Fibroblast of lung (primary cell): ENCODE measurements at regions not wholly inside any gene's neighbourhood (a gene's known extent, or its start where the extent isn't known, plus 50 kb on each side); places are given as distances from the start of the nearest gene placed in this dataset.

Experiments
- DNase-seq, 2 donors: peaks; one replicate each; pipeline versions ENCODE4 v3.0.0 to v3.0.0-alpha.2; 2010; ENCODE audit warnings: low read depth in 2 of 2
- H2AFZ ChIP-seq: 2 replicates; pipeline ENCODE4 v1.5.1; 2012; ENCODE audit warnings: low read length, control low read depth, inconsistent platforms
- H3K27ac ChIP-seq: 2 replicates; pipeline ENCODE4 v1.5.1; 2011; ENCODE audit warnings: low read length, control low read depth; ENCODE audit not compliant: insufficient read depth
- H3K27me3 ChIP-seq: 2 replicates; pipeline ENCODE4 v1.5.1; 2011; ENCODE audit warnings: mild to moderate bottlenecking, low read length; ENCODE audit not compliant: control insufficient read depth, insufficient read depth
- H3K36me3 ChIP-seq: 2 replicates; pipeline ENCODE4 v1.5.1; 2011; ENCODE audit warnings: low read length; ENCODE audit not compliant: control insufficient read depth, insufficient read depth
- H3K4me1 ChIP-seq: 2 replicates; pipeline ENCODE4 v1.5.1; 2011; ENCODE audit warnings: low read length; ENCODE audit not compliant: control insufficient read depth, insufficient read depth; ENCODE audit errors: extremely low read depth
- H3K4me2 ChIP-seq: 2 replicates; pipeline ENCODE4 v1.5.1; 2011; ENCODE audit warnings: low read length, control low read depth; ENCODE audit not compliant: insufficient read depth; ENCODE audit errors: extremely low read depth
- H3K4me3 ChIP-seq, 4 experiments: fragments of 200-600 bp in 1 of 4; sonication (generic) in 1 of 4; replicated peaks in 1 of 4; 2 replicates each; pipeline ENCODE4 v1.5.1; 2011 to 2016; ENCODE audit warnings: low read length in 4 of 4, low read depth in 3 of 4, mild to moderate bottlenecking in 3 of 4, control low read depth in 2 of 4, inconsistent platforms in 1 of 4, mixed read lengths in 1 of 4; ENCODE audit not compliant: insufficient read depth in 1 of 4; ENCODE audit errors: control extremely low read depth in 1 of 4
- H3K79me2 ChIP-seq: 2 replicates; pipeline ENCODE4 v1.5.1; 2012; ENCODE audit warnings: mild to moderate bottlenecking, low read length, inconsistent platforms; ENCODE audit not compliant: control insufficient read depth, insufficient read depth
- H3K9ac ChIP-seq: 2 replicates; pipeline ENCODE4 v1.5.1; 2011; ENCODE audit warnings: mild to moderate bottlenecking, low read length, control low read depth; ENCODE audit not compliant: insufficient read depth
- H3K9me3 ChIP-seq: 2 replicates; pipeline ENCODE4 v1.5.1; 2012; ENCODE audit warnings: low read depth, low read length; ENCODE audit not compliant: control insufficient read depth, insufficient read depth
- H4K20me1 ChIP-seq: 2 replicates; pipeline ENCODE4 v1.5.1; 2011; ENCODE audit warnings: low read length; ENCODE audit not compliant: control insufficient read depth, insufficient read depth; ENCODE audit errors: extremely low read depth
- CTCF ChIP-seq, 2 donors: IDR thresholded peaks in 1 of 2; conservative IDR thresholded peaks in 1 of 2; 1 replicate in 1 of 2; 2 replicates in 1 of 2; pipeline ENCODE4 v1.5.1; 2011 to 2012; ENCODE audit warnings: low read length in 2 of 2, control low read depth in 1 of 2, inconsistent platforms in 1 of 2, low read depth in 1 of 2, mild to moderate bottlenecking in 1 of 2
- EZH2 ChIP-seq: IDR thresholded peaks from 2 replicates; pipeline ENCODE4 v1.5.1; 2012; ENCODE audit warnings: low read length, control low read depth, mild to moderate bottlenecking; ENCODE audit errors: missing control alignments

- TF ChIP-seq EZH2 (no peak), CTCF (conservative IDR thresholded peaks at IDR 0.05 in 1 of 2, IDR thresholded peaks at IDR 0.05 in 1 of 2; ENCODE audit: low read depth in 1 of 2, low read length in 2 of 2) (no peak)
- H3K9ac ChIP-seq, result no peak overlapping the region
- DNase-seq, result peak in 1 of 2 donors; percentile 27
- H3K79me2 ChIP-seq, result no peaks in the 10 kb centered on the region
- no peaks in the 10 kb centered on the region for H3K27me3 ChIP-seq
- H4K20me1 ChIP-seq, result no peaks in the 10 kb centered on the region
- no peak overlapping the region for H3K4me2 ChIP-seq
- no peak overlapping the region for H3K4me3 ChIP-seq
- no peaks in the 10 kb centered on the region for H3K9me3 ChIP-seq
- no peaks in the 10 kb centered on the region for H3K36me3 ChIP-seq
- H3K4me1 ChIP-seq, result peaks cover 8% of the 10 kb centered on the region
- no peak overlapping the region for H3K27ac ChIP-seq
- no peak overlapping the region for H2AFZ ChIP-seq
Measured at GRCh38 chr10:31648966-31649365, 279.7 kb downstream of the ARHGAP12 start.

GRCh38 chr10:31647861-31648260 is 280.8 kb downstream of the ARHGAP12 start:
- no peak overlapping the region for H3K9ac ChIP-seq
- H3K27me3 ChIP-seq, result no peaks in the 10 kb centered on the region
- no peak for TF ChIP-seq EZH2
- H4K20me1 ChIP-seq, result no peaks in the 10 kb centered on the region
- no peak overlapping the region for H3K4me3 ChIP-seq
- no peaks in the 10 kb centered on the region for H3K36me3 ChIP-seq
- no peaks in the 10 kb centered on the region for H3K79me2 ChIP-seq
- H3K27ac ChIP-seq, result no peak overlapping the region
- H2AFZ ChIP-seq, result no peak overlapping the region
- peaks cover 8% of the 10 kb centered on the region for H3K4me1 ChIP-seq
- no peak overlapping the region for H3K4me2 ChIP-seq
- H3K9me3 ChIP-seq, result no peaks in the 10 kb centered on the region
- peak in 1 of 2 donors; percentile 50 for DNase-seq

- H4K20me1 ChIP-seq, result no peaks in the 10 kb centered on the region
Measured at GRCh38 chr10:31646519-31646918, 282.1 kb downstream of the ARHGAP12 start.

More at GRCh38 chr10:31646519-31646918, 282.1 kb downstream of the ARHGAP12 start:
- Histone ChIP-seq H3K79me2 (no peaks in the 10 kb centered on the region), H3K36me3 (no peaks in the 10 kb centered on the region), H2AFZ (no peak overlapping the region), H3K9ac (no peak overlapping the region), H3K4me3 (no peak overlapping the region), H3K27ac (no peak overlapping the region), H3K4me2 (no peak overlapping the region), H3K9me3 (no peaks in the 10 kb centered on the region), H3K27me3 (no peaks in the 10 kb centered on the region), H3K4me1 (peaks cover 8% of the 10 kb centered on the region)
- peak in 1 of 2 donors; percentile 56 for DNase-seq
- TF ChIP-seq EZH2, result no peak
- no peak for TF ChIP-seq CTCF (conservative IDR thresholded peaks at IDR 0.05 in 1 of 2, IDR thresholded peaks at IDR 0.05 in 1 of 2; ENCODE audit: low read depth in 1 of 2, low read length in 2 of 2)
